ENCODE measurements at regions not wholly inside any gene's neighbourhood (a gene's known extent, or its start where the extent isn't known, plus 50 kb on each side); places are given as distances from the start of the nearest gene placed in this dataset.

- TF ChIP-seq POLR2A (IDR thresholded peaks at IDR 0.05) (no peak), CTCF (IDR thresholded peaks at IDR 0.05) (no peak)
These were observed 184.7 kb downstream of the TJP1 start for GRCh38 chr15:29637555-29637954.
